ENCODE measurements at regions not wholly inside any gene's neighbourhood (a gene's known extent, or its start where the extent isn't known, plus 50 kb on each side); places are given as distances from the start of the nearest gene placed in this dataset.

- H3K4me3 ChIP-seq (replicated peaks in 1 of 2; ENCODE audit: low read depth in 1 of 2, low read length in 2 of 2), result no peak overlapping the region
- DNase-seq (ENCODE audit: low read depth, low spot score) (no peak), ATAC-seq (no peak)
- peak overlapping the region; percentile 29; the same call in 1 of the 2 replicates for H3K4me2 ChIP-seq (ENCODE audit: low read length)
- no TSS peak for BruUV-seq (replicated peaks)
- no peaks in the 10 kb centered on the region for H3K79me2 ChIP-seq (ENCODE audit: insufficient read depth, low read length)
- intact Hi-C loops (cut with micrococcal nuclease), result no loop called here
- no peaks in the 10 kb centered on the region for H3K36me3 ChIP-seq (ENCODE audit: control insufficient read depth in 1 of 2, insufficient read depth in 2 of 2, low read length in 2 of 2)
- H3K9me3 ChIP-seq (ENCODE audit: control insufficient read depth in 1 of 2, insufficient read depth in 1 of 2, low read depth in 1 of 2, low read length in 2 of 2), result no peaks in the 10 kb centered on the region
- peaks cover 0 to 6% of the 10 kb centered on the region in 2 experiments; a peak in 2 of 4 replicates for H3K4me1 ChIP-seq (ENCODE audit: control insufficient read depth in 1 of 2, insufficient read depth in 2 of 2, low read length in 2 of 2)
- H3K27ac ChIP-seq (ENCODE audit: low read depth, low read length), result no peak overlapping the region
- RAD21 ChIA-PET (ENCODE audit: low non-redundant PET in 1 of 2, low total read pairs in 2 of 2, uncharacterized antibody in 2 of 2, unreplicated experiment in 2 of 2), result no interaction called here
- no peaks in the 10 kb centered on the region for H3K27me3 ChIP-seq (ENCODE audit: insufficient read depth, low read length)
- CTCF ChIA-PET, result no interaction called here
- H3K9me2 ChIP-seq (ENCODE audit: insufficient read depth), result peaks cover 14% of the 10 kb centered on the region; the same call in 1 of the 2 replicates
- H3K9ac ChIP-seq (ENCODE audit: low read length), result no peak overlapping the region
- H2AFZ ChIP-seq (ENCODE audit: low read depth, low read length, poor library complexity, severe bottlenecking), result peak overlapping the region; percentile 97
- POLR2A ChIA-PET, result no interaction called here
- TF ChIP-seq SRF (IDR thresholded peaks at IDR 0.05; ENCODE audit: low read depth) (no peak), RAD21 (IDR thresholded peaks at IDR 0.05; ENCODE audit: low read depth) (no peak), EZH2 (IDR thresholded peaks at IDR 0.05) (no peak), FOSL1 (IDR thresholded peaks at IDR 0.05; ENCODE audit: low read depth) (no peak)
- TF ChIP-seq, protein P1, sequence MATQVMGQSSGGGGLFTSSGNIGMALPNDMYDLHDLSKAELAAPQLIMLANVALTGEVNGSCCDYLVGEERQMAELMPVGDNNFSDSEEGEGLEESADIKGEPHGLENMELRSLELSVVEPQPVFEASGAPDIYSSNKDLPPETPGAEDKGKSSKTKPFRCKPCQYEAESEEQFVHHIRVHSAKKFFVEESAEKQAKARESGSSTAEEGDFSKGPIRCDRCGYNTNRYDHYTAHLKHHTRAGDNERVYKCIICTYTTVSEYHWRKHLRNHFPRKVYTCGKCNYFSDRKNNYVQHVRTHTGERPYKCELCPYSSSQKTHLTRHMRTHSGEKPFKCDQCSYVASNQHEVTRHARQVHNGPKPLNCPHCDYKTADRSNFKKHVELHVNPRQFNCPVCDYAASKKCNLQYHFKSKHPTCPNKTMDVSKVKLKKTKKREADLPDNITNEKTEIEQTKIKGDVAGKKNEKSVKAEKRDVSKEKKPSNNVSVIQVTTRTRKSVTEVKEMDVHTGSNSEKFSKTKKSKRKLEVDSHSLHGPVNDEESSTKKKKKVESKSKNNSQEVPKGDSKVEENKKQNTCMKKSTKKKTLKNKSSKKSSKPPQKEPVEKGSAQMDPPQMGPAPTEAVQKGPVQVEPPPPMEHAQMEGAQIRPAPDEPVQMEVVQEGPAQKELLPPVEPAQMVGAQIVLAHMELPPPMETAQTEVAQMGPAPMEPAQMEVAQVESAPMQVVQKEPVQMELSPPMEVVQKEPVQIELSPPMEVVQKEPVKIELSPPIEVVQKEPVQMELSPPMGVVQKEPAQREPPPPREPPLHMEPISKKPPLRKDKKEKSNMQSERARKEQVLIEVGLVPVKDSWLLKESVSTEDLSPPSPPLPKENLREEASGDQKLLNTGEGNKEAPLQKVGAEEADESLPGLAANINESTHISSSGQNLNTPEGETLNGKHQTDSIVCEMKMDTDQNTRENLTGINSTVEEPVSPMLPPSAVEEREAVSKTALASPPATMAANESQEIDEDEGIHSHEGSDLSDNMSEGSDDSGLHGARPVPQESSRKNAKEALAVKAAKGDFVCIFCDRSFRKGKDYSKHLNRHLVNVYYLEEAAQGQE (IDR thresholded peaks at IDR 0.05; ENCODE audit: low read depth), result no peak
- H4K20me1 ChIP-seq (ENCODE audit: insufficient read depth), result no peaks in the 10 kb centered on the region
Observed at GRCh38 chr4:96677499-96677898, 837.6 kb downstream of the PDHA2 start.

DNA sequence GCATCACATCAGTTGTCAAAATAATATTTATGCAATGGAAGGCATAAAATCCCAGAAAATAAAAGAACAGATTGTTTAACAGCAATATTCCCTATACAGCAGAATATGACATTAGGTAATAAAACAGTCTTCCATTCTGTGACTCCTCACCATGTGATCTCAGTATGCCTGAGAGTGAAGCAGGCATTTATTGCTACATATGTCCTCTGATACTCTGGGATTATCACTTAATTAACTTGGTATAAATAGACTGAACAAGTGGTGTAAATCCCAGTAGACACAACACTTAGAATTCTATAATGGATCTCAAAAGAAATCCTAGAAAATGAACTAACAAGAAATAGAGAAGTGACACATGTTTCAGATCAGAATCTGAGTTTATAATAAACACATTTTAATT lies 841.3 kb downstream of the PDHA2 start:
- Histone ChIP-seq H3K4me1 (ENCODE audit: control insufficient read depth in 1 of 2, insufficient read depth in 2 of 2, low read length in 2 of 2) (peaks cover 0 to 6% of the 10 kb centered on the region in 2 experiments; a peak in 2 of 4 replicates), H3K27me3 (ENCODE audit: insufficient read depth, low read length) (no peaks in the 10 kb centered on the region), H3K27ac (ENCODE audit: low read depth, low read length) (no peak overlapping the region), H3K9me2 (ENCODE audit: insufficient read depth) (peaks cover 14% of the 10 kb centered on the region; the same call in 1 of the 2 replicates), H4K20me1 (ENCODE audit: insufficient read depth) (no peaks in the 10 kb centered on the region), H3K79me2 (ENCODE audit: insufficient read depth, low read length) (no peaks in the 10 kb centered on the region), H3K4me3 (replicated peaks in 1 of 2; ENCODE audit: low read depth in 1 of 2, low read length in 2 of 2) (no peak overlapping the region), H3K9ac (ENCODE audit: low read length) (no peak overlapping the region), H3K4me2 (ENCODE audit: low read length) (no peak overlapping the region), H3K9me3 (ENCODE audit: control insufficient read depth in 1 of 2, insufficient read depth in 1 of 2, low read depth in 1 of 2, low read length in 2 of 2) (no peaks in the 10 kb centered on the region), H2AFZ (ENCODE audit: low read depth, low read length, poor library complexity, severe bottlenecking) (no peak overlapping the region), H3K36me3 (ENCODE audit: control insufficient read depth in 1 of 2, insufficient read depth in 2 of 2, low read length in 2 of 2) (no peaks in the 10 kb centered on the region)
- ATAC-seq (no peak), DNase-seq (ENCODE audit: low read depth, low spot score) (no peak)
- CTCF ChIA-PET, result no interaction called here
- intact Hi-C loops (cut with micrococcal nuclease), result no loop called here
- RAD21 ChIA-PET (ENCODE audit: low non-redundant PET in 1 of 2, low total read pairs in 2 of 2, uncharacterized antibody in 2 of 2, unreplicated experiment in 2 of 2), result no interaction called here
- BruUV-seq (replicated peaks), result no TSS peak
- POLR2A ChIA-PET, result no interaction called here
- TF ChIP-seq, protein P1 (IDR thresholded peaks at IDR 0.05; ENCODE audit: low read depth), result no peak
- no peak for TF ChIP-seq JUND (IDR thresholded peaks at IDR 0.05)
- no peak for TF ChIP-seq YY1 (IDR thresholded peaks at IDR 0.05; ENCODE audit: extremely low read depth, insufficient replicate concordance, low read depth, low read length)
- no peak for TF ChIP-seq EGR1 (IDR thresholded peaks at IDR 0.05; ENCODE audit: low read depth)
- no peak for TF ChIP-seq MAX (IDR thresholded peaks at IDR 0.05)
- TF ChIP-seq EZH2 (IDR thresholded peaks at IDR 0.05), result no peak
- TF ChIP-seq, protein P2, sequence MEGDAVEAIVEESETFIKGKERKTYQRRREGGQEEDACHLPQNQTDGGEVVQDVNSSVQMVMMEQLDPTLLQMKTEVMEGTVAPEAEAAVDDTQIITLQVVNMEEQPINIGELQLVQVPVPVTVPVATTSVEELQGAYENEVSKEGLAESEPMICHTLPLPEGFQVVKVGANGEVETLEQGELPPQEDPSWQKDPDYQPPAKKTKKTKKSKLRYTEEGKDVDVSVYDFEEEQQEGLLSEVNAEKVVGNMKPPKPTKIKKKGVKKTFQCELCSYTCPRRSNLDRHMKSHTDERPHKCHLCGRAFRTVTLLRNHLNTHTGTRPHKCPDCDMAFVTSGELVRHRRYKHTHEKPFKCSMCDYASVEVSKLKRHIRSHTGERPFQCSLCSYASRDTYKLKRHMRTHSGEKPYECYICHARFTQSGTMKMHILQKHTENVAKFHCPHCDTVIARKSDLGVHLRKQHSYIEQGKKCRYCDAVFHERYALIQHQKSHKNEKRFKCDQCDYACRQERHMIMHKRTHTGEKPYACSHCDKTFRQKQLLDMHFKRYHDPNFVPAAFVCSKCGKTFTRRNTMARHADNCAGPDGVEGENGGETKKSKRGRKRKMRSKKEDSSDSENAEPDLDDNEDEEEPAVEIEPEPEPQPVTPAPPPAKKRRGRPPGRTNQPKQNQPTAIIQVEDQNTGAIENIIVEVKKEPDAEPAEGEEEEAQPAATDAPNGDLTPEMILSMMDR (IDR thresholded peaks at IDR 0.05 in 2 of 3, conservative IDR thresholded peaks at IDR 0.05 in 1 of 3; ENCODE audit: borderline replicate concordance in 1 of 3, insufficient read depth in 1 of 3, low read depth in 2 of 3, low read length in 2 of 3), result no peak
- TF ChIP-seq EZH2phosphoT487 (IDR thresholded peaks at IDR 0.05; ENCODE audit: borderline replicate concordance), result no peak
